RWPE1 (cell line): ENCODE measurements at regions not wholly inside any gene's neighbourhood (a gene's known extent, or its start where the extent isn't known, plus 50 kb on each side); places are given as distances from the start of the nearest gene placed in this dataset.
"Not testable (repeated sequence)": the region's sequence is repeated elsewhere in the genome, so short reads cannot be mapped to it uniquely, and the experiment has no call there.

ENCODE experiments used
- CTCF ChIA-PET: fragments of 350-600 bp; sonication (Branson Sonifier 250); formaldehyde crosslinking; extraction: SDS; loops from one replicate; lab custom pipeline; 2021; lab: Yijun Ruan, JAX
- POLR2A ChIA-PET: fragments of 400-600 bp; formaldehyde crosslinking; extraction: SDS; loops from one replicate; lab custom pipeline; 2020; ENCODE audit warnings: antibody characterized with exemption; ENCODE audit not compliant: low non-redundant PET; lab: Yijun Ruan, JAX
- DNase-seq: peaks from one replicate; pipeline ENCODE4 v3.0.0; 2012; ENCODE audit warnings: low spot score
- H3K27ac ChIP-seq: fragments of 450-650 bp; 2 replicates; pipeline ENCODE4 v1.5.1; 2017

DNA sequence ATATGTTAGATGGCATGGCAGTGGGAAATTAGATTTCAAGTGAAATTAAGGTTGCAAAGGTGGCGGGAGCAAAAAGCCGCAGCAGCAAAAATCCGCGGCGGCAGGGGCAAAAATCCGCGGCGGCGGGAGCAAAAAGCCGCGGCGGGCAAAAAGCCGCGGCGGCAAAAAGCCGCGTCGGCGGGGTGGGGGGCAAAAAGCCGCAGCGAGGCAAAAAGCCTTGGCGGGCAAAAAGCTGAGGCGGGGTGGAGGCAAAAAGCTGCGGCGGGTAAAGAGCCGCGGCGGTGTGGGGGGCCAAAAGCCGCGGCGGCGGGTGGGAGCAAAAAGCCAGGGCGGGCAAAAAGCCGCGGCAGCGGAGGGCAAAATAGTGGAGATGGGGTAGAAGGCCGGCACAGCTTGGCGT, 197.6 kb downstream of the TP53TG3 start:
- H3K27ac ChIP-seq, POLR2A ChIA-PET, DNase-seq, CTCF ChIA-PET: not testable (repeated sequence)

DNA sequence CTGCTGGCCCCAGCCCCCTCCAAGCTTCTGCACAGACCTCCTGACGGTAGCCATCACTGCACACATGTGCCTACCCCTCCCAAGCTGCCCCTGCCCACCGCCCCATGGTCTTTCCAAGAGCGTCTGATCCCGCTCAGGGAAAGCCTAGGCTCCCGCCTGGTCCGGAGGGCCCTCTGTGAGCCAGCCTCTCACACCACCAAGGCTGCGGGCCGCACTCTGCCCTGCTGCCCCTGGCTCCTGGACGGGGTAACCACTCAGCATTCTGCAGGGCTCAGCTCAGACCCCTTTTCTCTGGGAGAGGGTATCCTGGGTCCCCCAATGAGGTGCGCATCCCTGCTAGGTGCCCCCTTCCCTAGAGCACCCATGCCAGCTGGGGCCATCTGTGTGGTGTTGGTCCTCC, 198.4 kb downstream of the TP53TG3 start:
- POLR2A ChIA-PET, DNase-seq, H3K27ac ChIP-seq: not testable (repeated sequence)
- CTCF ChIA-PET, result interaction anchor here (0.6 kb wide), 1 partner anchor 148 kb away, joined by 3 read pairs; no protein-coding TSS in a partner anchor

DNA sequence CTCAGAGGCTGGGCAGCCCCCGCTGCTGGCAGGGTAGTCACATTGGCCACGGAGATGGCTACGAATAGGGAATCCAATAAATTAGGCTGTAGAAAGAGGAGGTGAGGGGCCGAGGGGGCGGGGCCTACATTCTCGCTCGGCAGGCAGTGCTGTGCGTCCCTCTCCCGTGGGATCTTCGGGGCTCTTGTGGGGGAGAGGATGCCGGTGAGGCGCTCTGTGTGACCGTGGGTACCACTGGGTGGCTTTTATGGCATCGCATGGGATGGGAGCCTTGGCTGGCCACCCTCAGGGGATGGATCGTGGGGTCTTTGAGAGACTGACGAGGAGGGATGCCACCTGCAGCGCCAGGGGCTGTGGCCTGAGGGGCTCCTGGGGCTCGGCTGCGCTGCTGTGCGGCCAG, 201.6 kb downstream of the TP53TG3 start:
- CTCF ChIA-PET, H3K27ac ChIP-seq, DNase-seq, POLR2A ChIA-PET: not testable (repeated sequence)

DNA sequence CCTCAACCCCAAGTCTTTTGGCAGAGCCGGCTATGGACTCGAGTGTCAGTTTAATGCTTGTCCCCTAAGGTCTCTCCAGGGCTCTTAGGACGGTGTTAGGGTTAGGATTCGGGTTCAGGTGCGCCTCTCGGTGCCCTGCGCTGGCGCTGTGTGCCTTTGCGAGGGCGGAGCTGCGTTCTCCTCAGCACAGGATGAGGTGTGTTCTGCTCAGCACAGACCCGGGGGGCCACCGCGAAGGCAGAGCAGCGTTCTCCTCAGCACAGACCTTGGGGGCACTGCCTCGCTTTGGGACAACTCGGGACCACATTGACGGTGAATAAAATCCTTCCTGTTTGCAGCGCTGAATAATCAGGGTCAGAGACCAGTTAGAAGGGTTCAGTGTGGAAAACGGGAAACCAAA, 208.6 kb downstream of the TP53TG3D start:
- H3K27ac ChIP-seq, CTCF ChIA-PET, POLR2A ChIA-PET, DNase-seq: not testable (repeated sequence)

DNA sequence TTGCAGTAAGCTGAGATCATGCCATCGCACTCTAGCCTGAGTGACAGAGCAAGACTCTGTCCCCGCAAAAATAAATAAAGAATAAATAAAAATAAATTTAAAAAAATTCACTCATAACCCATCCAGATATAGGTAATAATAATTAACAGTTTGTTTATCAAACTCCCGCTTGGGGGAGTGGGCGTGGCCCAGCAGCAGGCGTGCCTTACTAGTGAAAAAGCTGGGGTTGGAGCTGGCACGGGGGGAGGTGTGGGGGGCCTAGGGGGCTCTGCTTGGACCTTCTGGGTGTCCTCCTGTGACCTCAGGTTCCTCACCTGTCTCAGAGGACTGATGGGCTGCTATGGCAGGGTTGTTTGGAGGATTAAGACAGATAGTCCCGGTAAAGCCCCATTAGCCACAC, 207.9 kb downstream of the TP53TG3D start:
- CTCF ChIA-PET, POLR2A ChIA-PET, H3K27ac ChIP-seq, DNase-seq: not testable (repeated sequence)
